T-helper 2 cell (primary cell): ENCODE measurements at regions not wholly inside any gene's neighbourhood (a gene's known extent, or its start where the extent isn't known, plus 50 kb on each side); places are given as distances from the start of the nearest gene placed in this dataset.

Experiments
- DNase-seq, 5 experiments: peaks; one replicate each; pipeline versions ENCODE4 v3.0.0 to v3.0.0-alpha.2; 2012 to 2022

DNA sequence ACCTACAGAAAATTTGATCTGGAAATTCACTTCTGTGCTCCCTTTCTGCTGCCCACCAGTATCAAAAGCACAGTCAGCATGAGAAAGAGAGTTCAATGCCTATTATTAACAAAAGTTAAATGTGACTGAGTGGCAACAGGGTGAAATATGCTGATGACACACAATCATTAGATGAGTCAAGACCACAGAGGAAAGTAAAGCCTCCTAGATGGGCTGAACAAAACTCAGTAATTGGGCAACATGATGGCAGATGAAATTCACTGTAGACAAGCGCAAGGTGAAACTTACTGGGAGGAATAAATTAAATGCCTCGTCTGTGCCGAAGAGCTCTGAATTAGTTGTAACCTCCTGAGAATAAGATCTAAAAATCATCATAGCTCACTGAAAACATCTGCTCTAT lies 752.8 kb downstream of the IRX1 start:
- no peak for DNase-seq

DNA sequence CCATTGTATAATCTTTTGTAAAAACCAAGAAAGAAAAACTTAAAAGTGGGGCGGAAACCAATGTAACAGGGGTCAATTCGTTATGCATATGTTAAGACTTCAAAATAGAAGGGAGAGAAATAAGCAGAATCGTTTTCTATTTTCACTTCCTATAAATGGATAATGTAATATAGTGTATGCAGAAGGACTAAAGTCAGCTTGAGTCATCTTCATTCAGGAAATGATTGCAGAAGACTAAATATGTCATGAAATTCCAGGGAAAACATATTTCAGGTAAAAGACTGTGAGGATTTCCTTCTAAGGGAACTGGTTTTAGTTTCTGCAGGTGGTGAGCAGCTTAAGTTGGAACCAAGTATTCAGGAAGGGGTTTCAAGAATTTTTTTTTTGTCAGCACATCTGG lies 753.3 kb downstream of the IRX1 start:
- DNase-seq: no peak

DNA sequence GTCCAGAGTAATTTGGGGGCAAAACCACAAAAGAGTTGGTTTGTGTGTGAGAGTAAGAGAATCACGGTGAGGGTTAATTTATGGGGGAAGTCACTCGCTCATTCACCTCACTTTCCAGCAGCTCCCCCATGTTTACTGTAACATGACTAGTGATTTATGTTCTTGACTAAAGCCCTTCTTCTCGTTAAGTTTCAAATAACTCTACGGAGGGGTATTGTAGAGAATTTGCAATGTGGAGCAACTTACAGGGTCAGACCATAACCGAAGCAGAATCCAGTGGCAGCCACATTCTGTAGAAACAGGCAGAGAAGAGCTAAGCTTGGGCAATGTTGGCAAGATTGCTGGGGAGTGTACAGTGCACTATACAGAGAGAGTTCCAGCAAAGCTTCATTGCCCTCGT lies 760.6 kb downstream of the IRX1 start:
- no peak for DNase-seq

DNA sequence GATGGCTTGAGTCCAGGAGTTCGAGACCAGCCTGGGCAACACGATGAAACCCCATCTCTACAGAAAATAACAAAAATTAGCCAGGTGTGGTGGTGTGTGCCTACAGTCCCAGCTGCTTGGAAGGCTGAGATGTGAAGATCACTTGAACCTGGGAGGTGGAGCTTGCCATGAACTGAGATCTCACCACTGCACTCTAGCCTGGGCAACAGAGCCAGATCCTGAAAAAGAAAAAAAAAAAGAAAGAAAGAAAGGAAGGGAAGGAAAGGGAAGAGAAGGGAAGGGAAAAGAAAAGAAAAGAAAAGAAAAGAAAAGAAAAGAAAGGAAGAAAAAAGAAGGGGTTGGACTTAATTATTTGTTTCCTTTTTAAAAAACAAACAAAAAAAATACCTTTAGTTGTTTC lies 764.2 kb downstream of the IRX1 start:
- DNase-seq: no peak

DNA sequence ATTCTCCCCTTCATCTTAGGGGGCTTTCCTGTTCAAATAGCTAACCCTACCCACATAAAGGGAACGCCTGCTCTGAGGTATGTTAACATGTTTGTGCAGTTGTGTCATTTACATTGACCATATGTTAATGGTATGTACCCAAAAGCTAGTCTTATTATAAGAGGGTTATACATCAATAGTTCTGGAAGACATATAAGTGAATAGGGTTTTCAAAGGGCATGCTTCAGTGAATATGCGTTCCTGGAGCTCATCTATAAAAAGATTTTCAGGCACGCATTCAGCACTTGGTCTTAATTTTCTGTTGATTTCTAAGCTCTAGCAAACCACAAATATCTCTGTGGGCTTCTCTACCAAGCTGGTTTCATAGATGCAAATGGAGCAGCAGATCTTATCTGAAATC lies 766.1 kb downstream of the IRX1 start:
- no peak for DNase-seq

DNA sequence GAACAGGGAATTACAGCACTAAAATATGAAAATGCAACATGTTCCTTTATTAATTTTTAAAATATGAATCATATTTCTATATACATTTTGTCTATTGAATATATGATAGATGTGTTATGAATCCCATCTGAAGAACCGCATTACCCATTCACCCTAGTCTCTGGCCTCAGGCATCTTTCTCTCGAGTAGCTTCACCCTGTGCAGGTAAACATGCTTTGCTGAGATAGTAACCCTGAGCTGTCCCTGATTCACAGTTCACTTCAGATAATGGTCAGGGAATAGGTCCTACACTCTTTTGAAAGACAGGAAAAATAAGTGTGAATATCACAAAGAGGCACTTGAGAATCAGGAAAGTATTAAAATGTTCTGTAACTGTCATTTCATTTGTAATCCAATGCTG lies 766.8 kb downstream of the IRX1 start:
- DNase-seq: no peak

DNA sequence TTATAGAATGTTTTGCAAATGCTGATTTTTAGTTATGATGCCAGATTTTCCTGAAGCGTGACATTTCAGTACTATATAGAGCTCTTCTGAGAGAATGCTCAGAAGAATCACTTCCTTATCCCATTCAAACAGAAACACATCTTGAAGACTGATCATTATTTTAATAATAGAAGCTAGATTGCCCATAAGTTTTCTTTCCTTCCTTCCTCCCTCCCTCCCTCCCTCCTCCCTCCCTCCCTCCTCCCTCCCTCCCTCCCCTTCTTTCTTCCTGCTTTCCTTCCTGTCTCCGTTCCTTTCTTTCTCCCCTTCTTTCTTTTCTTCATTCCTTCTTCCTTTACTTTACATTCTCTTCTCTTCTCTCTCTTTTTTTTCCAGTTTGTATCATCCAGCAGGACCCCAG lies 767.4 kb downstream of the IRX1 start:
- no peak for DNase-seq

DNA sequence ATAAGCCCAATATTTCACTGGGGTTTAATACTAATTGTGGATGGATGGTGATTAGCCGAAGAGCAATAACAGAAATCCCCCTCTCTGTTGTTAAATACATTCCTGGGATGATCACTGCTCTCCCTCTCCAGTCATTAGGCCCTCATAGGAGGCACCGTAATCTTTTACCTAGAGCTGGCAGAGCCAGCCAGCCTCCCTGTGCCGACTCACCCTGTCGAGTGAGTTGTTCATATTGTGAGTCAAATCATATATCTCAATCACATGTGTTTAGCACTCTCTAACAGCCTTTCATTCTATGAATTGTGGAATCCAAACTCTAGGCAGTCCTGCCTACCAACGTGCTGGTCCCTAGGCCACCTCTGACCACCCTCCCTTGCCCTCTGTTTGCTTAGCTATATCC lies 771.0 kb downstream of the IRX1 start:
- DNase-seq: no peak

DNA sequence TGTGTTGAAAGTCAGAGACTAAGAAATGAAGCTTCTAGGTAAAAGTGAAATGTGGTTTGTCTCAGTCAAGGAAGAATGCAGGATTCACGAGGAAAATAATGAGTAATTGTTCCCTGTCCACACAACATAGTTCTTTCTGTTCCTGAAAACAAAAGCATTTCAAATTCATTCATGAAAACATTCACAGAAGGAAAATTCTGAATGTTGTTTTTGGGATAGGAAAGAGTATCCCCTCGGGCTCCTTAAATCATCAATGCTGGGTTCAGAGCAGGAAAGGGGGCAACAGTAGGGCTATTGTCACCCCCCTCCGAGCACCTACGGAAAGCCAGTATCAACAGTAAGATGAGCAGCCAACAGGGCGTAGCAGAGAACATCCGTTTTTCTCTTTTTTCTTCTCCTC lies 769.9 kb upstream of the ADAMTS16 start:
- no peak for DNase-seq

DNA sequence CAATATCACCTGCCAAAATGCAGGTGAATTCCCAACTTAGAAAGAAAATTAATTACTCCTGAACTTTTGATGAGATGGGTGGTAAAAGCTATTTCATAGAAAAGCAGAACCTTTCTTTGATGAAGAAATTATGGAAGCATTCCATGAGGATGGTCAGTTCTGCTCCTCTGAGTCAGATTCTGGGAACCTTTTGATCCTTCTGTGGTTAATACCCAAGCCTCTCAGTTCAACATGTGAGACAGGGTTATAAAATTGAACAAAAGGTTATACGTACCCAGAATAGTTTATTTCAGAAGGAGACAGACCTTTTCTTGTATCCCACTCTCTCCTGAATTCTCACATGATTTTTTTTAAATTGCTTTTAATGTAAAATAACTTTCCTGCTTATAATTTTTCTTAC lies 767.6 kb upstream of the ADAMTS16 start:
- DNase-seq: no peak

DNA sequence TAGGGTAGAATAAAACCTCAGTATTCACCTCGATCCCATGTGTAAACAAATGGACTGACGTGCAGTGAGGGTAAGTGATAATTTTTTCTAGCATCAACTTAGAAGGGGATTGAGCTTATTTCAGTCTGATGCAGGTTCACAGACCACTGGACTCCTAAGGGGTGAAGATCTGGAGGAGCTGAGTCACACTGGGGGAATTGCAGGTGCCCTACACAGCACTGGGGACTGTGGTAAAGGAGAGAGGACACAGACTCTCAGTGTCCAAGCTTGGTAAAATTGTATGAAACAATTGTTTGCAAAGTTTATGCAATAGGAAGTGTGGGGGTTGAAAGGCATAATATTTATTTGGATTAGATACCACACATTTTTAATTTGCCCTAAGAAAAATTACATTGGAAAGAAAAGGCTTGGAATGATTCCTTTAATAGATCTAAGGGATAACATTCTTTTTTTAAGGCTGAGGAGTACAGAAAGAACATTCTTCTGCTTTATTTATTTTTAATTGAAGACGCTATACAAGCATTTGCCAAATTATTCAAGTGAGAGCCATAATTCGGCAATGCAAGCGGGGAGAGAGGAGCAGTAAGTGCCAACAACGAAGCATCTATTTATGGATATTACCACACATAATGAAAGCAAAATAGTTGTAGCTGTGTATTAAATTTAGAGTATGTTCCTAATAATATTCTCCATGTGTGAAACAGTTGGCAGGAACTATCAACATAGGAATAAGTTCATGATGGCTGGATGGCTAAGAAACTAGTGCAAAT lies 766.9 kb upstream of the ADAMTS16 start:
- DNase-seq: no peak

DNA sequence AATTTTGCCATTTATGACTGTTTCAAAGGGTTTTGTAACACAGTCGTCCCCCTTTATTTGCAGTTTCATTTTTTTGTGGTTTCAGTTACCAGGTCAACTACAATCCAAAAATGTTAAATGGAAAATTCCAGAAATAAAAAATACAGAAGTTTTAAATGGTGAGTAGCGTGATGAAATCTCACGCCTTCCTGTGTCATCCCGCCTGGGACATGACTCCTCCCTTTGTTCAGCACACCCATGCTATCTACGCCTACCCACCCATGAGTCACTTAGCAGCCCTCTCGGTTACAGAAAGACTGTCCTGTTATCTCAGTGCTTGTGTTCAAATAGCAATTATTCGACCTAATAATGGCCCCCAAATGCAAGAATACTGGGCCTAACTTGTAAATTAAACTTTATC lies 765.3 kb upstream of the ADAMTS16 start:
- no peak for DNase-seq

DNA sequence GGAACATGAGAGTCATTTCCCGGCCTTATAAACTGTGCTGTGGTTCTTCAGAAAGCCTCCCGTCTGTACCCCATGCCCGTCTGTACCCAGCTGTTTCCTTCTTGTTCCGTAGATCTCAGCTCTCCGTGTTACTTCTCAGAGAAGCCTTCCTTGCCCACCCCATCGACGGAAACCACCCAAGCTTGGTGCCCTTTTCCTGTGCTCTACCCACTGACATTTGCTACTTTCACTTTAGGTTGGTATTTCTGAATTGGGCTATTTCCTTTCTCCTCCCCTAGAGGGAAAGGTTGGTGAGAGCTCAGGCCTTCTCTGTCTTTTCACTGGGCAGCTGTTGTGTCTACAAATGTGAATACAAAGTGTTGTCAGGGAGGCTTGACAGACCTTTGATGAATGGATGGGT lies 764.5 kb upstream of the ADAMTS16 start:
- no peak for DNase-seq

DNA sequence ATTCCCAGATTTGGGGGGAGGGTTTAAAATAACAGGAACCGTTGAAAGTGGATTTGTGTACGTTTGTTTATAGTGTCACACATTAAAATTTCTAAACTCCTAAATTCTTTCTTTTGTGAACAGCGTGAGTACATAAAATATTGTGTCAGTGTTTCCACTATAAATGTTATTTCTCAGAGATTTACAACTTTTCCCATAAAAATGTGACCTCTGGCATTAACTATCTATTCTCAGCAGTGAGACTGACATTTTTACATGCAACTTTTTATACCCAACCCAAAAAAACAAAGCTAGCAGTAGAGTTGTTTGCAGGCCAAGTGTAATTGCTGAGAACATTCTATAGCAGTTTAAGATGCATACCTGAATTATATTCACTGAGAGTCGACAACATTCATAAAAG lies 757.0 kb upstream of the ADAMTS16 start:
- no peak for DNase-seq

DNA sequence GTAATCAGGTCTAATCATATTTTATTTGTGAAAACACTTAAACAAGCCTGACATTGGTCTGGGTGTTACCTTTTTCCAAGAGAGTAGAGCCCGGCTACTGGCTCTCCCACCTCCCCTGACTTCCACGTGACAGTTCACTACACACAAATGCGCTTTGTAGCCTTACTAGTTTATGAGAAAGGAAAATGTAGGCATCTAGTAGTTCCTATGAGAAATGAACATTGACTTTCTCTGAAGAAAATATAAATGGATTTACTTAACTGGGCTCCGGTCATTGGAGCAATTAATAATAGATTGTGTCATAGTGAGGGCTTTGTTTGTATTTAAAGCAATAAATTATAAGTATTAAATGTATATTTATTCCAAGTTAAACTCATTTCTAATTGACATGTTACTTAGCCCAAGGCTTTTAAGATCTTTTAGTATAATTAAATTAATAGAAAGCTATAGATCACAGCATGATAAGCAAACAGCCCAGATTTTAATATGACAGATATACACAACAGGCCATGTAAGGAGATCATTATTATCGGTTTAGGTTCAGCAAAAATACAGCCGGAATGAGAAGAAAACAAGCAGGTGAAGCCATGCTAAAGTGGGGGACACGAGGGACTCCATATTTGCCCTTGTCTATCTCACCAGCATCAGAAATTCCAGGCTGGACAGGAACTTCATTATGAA lies 756.5 kb upstream of the ADAMTS16 start:
- DNase-seq: no peak

DNA sequence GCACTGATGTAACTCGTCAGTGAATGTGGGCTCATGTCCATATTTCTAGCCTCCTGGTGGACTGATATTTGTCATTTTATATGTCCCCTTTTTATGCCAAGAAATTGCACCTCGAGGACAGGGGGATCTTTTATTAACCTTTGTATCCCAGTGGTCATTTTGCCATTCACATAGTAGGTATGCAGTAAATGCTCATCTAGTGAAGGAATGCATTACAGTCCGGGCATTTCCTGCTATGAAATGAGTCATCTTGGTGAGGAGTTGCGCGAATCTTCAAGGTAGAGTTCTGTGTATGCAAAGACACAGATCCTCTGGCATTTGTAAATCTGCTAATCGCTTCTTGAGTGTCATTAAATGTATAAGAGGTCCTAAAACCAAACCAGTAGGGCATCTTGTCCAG lies 755.5 kb upstream of the ADAMTS16 start:
- no peak for DNase-seq

DNA sequence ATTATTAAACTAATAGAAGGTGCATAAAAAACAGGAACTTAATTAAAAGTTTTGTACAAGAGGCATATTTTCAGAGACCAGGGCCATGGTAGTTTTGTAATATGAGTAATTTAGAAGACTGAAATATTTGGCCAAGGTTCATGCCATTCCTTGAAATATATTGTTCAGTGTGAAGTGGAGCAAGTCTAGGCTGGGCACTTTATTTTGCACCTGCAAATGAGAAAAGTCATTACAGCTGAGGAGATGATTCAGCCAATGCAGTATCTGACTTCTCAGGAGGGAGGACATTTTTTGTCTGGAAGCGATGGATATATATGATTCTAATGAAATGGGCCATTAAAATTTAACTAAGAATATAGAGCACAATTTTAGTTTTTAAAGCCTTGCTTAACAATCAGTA lies 754.0 kb upstream of the ADAMTS16 start:
- DNase-seq: no peak

DNA sequence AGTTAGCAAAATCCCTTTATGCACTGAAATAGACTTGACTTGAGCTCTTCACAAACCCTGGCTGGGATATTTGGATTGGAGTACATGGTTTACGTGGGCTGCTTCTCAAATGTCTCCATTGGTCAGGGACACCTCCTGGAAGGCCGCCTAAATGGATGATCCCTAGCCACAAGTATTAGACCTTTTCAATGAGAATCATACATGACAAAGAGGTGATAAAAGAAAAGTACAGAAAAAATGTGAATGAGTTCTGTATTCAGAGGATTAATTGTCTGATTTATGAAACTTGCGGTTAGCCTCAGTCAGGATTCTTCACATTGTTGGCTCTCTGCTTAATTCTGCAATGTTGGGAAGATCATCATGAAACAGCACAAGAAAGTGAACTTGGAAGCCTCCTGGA lies 752.8 kb upstream of the ADAMTS16 start:
- DNase-seq: no peak

DNA sequence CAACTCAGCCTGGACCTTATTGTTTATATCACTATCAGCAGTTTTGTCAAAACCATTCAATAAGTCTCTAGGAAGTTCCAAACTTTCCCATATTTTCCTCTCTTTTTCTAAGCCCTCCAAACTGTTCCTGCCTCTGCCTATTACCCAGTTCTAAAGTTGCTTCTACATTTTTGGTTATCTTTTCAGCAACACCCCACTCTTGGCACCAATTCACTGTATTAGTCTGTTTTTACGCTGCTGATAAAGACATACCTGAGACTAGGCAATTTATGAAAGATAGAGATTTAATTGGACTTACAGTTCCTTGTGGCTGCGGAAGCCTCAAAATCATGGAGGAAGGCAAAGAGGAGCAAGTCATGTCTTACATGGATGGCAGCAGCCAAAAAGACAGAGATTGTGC lies 744.4 kb upstream of the ADAMTS16 start:
- DNase-seq: no peak

DNA sequence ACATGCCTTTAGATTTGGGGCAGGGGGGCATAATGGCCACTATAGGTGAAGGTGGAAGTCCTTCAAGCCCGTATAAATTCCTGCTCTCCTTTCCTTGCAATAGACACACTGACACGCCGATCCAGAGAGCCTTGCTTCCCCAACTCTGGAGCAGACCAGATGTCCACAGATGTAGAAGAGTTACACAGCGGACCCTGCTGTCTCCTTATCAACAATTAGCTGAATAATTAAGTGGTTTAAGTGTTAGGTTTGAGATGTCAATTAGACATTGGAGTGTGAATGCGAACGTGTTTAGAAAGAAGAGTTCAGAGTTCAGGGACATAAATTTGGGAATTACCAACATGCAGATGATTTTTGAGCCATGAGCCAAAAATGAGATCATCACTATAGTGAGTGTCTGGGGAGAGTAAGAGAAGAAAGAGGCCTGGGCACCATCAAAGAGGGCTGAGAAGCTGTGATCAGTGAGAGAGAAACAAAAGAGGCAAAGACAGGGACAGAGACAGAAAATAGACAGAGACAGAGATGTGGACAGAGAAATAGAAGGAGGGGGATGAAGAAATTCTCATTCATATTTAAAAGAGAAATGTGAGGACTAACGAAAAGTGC lies 734.4 kb upstream of the ADAMTS16 start:
- no peak for DNase-seq

DNA sequence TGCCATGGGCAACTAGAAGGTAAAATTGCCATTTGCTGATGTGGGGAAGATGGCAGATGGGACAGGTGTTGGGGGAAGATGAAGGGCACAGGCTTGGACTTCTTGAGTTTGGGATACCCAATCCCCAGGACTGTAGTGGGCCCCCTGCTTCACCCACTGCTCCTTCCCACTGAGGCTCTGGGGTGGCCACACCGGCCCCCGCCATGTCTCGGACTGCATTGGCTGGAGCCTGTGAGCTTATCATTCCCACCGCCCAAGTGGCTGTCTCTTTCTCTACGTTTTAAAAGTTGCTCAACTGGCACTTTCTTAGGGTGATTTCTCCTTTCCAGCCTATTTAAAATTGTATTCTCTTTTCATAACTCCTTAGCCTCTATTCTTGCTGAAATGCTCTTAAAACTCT lies 730.0 kb upstream of the ADAMTS16 start:
- no peak for DNase-seq

DNA sequence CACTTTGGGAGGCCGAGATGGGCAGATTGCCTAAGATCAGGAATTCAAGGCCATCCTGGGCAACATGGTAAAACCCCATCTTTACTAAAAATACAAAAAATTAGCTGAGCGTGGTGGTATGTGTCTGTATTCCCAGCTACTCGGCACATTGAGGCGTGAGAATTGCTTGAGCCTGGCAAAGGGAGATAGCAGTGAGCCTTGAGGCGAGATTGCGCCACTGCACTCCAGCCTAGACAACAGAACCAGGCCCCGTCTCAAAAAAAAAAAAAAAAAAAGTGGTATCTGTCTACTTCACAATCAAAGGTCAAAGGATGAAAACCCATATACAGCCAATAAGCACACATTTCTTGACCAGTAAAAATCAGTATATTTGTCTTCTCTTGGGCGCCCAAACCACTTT lies 728.5 kb upstream of the ADAMTS16 start:
- no peak for DNase-seq

DNA sequence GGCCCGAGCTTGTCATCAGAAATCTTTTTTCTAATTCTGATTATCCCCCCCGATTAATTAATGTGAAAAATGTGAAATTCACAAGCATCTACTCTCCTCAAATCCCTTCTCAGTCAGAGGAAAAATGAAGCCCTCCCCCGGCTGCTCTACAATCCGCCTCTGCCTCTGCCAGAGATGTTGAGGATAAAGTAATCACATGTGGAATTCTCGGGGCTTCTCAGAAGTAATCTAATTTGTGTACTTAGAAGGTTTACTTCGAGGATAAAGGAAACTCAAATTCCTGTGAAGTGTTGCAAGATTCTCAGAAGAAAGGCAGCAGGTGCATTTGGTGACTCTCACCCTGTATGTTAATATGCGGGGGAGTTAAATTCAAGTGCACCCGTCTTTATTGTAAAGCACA lies 726.1 kb upstream of the ADAMTS16 start:
- DNase-seq: no peak

DNA sequence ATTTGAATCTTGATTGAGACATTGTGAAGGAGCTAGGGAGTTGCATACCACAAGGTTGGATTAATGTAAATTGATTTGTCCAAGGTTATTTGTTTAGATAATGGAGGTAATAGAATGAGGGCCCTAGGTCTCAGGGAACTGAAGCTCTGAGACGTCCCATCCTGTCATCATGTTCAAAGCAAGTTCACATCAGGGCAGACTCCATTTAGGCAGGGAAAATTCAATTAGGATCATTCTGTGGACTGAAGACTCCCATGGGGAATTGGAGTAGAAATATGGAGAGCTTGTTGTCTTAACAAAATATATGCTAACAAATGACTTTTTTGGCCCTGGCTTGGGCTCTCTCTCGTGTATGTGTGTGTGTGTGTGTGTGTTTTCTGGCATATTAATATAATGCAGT lies 722.0 kb upstream of the ADAMTS16 start:
- no peak for DNase-seq
